ENCODE measurements at regions not wholly inside any gene's neighbourhood (a gene's known extent, or its start where the extent isn't known, plus 50 kb on each side); places are given as distances from the start of the nearest gene placed in this dataset.

DNA sequence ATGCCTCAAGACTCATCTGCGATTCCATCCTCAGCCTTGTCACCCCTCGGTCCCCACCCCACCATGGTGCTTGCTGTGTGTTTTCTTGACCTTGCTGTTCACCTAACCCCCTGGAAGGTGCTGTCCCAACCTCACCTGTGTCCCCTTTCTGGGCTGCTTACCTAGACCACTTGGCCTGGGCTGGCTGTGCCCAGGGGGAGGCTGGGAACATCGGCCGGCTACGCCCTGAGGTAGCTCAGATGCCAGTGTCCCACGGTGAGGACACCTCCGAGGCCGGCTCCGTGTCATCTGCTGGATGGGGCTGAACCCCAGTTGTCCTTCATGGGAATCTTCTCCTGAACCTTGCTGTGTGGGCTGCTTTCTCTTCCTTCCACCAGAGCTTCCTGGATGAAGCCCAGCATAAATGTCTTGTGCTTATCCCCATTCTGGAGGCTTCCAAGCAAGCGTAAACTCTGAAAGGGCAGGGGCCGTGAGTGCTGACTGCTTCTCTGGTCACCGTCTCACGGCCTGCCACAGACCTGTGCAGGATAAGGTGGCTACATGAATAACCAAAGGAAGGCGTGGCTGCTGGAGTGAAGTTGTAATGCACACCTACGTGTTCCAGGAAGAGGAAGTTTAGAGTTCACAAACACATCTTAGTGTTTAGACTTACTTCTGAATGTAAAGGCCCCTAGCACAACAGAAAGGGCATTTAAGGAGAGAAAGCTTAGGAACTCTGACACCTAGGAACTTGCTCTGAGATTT lies 724.3 kb downstream of the TBC1D22A start:
- DNase-seq = no peak

DNA sequence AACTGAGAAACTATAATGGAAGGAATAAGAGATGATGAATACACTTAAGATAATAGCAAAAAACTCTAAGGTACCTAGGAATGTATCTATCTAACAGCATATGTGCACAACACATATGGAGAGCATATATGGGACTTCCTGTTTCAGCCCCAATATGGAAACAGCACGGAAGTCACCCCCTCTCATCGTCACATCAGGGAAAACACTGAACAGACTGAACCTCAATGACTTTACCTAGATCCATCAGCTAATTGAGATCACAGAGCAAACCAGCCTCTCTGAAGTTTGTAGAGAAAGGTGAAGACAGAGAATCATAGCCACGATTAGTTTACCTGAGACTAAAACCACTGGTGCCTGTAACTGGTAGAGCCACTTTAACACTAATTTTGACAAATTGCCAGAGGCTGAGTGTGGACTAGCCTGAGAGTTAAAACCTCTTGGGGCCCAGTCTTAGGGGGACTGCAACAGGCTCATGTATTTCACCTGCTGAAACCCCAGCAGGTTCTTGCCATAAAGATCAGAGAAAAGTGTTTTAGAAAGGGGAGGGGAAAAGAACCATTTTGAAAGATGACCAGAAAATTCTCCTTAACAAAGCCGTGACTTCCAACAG lies 722.6 kb downstream of the TBC1D22A start:
- DNase-seq = no peak

DNA sequence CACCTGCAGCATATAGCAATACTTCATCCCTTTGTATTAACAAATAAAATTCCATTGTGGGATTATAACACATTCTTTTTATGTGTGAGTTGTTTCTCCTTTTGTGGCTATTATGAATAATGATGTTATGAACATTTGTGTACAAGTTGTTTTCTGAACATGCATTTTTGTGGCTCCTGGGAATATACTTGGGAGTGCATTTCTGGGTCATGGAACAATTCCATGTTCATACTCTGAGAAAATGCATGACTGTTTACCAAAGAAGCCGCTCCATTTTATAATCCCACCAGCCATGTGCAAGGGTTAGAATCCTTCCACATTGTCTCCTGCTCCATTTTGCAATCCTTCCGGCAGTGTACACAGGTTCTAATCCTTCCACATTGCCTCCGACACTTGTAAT lies 713.8 kb downstream of the TBC1D22A start:
- no peak for DNase-seq

DNA sequence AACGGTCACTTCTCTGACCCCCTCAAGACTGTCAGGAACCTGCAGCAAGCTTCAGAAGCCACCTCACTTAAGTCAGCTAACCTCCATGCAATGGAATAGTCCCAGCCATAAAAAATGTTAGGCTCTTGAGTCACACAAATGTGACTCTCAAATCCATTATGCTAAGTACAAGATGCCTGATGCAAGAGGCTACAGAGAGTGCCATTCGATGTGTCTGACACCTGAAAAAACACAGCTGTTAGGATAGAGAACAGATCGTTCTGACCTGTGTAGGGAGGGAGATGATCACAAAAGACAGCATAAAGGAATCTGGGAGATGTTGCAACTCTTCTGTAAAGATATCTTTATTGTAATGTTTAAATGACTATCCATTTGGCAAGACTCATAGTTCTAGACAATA lies 712.4 kb downstream of the TBC1D22A start:
- DNase-seq = no peak

DNA sequence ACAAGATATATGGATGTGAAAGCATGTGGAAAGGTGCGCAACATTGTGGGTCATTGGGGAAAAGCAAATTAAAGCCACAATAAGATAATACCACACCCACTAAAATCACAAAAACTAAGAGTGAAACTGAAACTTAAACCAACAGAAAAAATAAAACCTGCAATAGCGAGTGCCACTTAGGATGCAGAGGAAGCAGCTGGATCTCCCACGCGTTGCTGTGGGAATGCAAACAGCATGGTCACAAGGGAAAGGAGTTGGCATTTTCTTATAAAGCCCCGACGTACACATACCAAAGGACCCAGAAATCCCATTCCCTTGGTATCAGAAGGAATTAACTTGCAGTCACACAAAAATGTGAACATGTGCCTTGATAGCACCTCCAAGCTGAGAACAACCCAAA lies 712.0 kb downstream of the TBC1D22A start:
- DNase-seq = no peak

DNA sequence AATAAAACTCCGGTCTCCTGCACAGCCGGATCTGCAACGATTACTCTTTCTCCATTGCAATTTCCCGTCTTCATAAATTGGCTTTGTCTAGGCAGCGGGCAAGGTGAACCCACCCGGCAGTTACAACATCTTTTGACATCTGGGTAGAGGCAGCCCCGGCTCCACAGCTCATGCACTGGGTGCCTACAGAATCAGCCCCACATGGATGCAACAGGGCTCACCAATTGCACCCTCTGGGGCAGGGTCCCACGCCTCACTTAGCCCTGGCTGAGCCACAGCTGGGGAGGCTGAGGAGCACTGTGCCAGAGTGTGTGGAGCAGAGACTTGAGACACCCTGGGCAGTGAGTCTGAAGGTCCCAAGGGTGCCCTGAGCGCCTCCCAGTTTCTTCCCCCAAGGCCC lies 710.2 kb downstream of the TBC1D22A start:
- no peak for DNase-seq

DNA sequence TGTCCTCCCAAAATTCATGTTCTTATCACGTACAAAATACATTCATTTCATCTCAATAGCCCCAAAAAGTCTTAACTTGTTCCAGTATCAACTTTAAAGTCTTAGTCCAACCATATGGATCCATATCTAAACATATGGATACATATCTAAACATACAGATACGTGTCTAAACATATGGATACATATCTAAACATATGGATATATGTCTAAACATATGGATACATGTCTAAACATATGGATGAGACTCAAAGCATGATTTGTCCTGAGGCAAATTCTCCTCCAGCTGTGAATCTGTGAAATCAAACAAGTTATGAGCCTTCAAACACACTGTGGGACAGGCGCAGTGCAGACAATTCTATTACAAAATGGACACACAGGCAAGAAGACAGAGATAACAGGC lies 709.0 kb downstream of the TBC1D22A start:
- DNase-seq = no peak

DNA sequence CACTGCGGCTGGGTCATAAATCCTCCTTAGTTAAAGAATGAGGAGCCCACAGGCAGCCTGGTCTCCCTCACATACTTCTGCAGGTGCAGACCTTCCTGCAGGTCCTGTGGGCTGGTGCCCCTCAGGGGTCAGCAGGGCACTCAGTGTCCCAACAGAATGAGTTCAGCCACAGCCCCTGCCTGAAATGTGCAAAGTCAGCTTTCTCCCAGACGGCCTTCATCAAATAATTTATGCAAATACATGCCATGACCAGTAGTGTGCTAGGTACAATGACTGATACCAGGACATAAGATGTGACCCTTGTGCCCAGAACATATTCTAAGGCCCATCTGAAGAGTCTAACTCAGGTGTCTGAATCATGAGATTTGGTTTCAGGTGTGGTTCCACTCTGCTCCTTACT lies 703.4 kb downstream of the TBC1D22A start:
- DNase-seq = no peak

DNA sequence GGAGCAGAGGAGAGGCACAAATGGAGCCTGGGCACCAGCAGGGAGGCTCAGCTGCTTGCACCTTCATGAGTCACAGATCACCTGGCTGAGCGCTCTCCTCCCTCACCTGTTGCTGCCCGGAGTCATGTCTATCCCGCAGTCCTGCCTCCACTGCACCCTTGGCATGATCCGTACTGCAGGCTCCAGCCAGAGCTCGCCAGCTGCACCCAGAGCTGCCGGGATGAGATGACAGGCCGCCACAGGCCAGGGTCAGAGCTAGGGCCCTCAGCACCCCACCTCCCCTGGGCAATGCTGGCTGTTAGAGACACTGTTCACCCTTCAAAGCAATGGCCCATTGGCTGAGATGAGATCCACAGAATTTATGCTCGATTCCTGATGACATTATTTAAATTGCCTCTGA lies 702.8 kb downstream of the TBC1D22A start:
- DNase-seq = no peak

DNA sequence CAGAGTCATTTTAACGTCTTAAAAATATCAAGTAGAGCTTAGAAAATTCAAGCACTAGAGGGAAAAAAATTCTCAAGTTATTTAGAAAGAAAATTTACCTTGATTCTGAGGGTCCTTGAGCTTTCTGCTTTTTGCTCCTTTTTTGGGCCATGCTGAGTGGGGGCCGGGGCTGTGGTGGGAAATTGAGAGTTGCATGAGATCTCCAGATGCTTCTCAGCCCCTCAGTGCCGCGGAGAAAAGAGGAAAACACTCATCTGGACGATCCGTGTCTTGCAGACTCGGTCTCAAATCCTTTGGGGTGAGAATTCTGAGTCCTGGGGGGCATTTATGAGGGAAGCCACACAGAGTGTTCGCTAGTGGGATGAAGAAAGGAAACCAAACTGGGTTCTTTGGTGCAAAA lies 700.8 kb downstream of the TBC1D22A start:
- DNase-seq = no peak

DNA sequence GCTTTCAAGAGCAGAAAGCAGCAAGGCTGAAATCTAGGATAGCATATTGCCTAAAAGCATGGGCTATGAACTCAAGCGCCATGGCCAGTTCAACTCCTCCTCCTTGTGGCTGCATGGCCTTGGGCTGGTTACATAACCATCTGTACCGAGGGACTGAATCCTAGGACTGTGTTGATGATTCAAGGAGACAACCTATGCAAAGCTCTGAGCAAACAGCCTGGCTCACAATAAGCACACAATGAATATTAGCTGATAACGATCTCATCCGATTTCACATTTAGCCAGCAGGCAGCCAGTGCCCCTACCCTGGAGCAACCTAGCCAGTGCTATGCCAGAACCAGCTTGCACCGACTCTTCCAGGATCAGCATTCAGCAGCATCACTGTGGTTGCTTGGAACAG lies 698.4 kb downstream of the TBC1D22A start:
- DNase-seq = no peak

DNA sequence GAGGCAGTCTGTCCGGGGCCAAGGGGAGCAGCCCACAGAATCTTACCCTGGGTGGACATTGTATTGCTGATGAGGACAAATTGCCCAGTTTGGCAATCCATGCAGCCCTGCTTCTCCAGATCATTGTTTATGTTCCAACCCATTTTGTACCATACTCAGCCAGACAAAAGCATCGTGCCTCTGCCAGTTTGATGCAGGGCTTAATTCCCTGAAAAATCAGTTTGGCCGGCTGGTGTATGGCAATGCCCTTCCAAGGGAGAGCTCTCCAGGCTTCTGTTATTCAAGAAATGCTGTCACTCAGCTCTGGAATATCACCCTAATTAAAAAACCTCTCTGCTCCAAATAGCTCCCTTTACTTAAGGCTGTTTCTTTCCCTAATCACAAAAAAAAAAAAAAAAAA lies 697.7 kb downstream of the TBC1D22A start:
- no peak for DNase-seq

DNA sequence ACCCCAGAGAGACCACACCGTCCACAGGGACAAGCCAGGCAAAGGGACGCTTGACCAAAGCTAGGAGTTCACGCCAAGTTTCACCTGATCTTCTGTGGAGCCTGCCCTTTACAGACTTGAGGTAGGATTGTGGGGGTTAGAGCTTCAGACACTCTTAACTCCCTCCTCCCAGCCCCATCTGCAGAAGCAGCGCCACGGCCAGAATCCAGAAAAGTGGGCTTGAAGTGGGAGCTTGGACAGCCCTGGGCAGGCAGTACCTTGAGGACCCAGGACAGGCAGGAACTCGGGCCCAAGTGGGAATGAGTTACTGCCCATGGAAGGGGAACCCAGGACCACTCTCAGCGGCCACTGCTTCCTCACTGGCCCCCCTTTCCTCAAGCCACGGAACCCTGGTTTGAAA lies 695.9 kb downstream of the TBC1D22A start:
- no peak for DNase-seq

DNA sequence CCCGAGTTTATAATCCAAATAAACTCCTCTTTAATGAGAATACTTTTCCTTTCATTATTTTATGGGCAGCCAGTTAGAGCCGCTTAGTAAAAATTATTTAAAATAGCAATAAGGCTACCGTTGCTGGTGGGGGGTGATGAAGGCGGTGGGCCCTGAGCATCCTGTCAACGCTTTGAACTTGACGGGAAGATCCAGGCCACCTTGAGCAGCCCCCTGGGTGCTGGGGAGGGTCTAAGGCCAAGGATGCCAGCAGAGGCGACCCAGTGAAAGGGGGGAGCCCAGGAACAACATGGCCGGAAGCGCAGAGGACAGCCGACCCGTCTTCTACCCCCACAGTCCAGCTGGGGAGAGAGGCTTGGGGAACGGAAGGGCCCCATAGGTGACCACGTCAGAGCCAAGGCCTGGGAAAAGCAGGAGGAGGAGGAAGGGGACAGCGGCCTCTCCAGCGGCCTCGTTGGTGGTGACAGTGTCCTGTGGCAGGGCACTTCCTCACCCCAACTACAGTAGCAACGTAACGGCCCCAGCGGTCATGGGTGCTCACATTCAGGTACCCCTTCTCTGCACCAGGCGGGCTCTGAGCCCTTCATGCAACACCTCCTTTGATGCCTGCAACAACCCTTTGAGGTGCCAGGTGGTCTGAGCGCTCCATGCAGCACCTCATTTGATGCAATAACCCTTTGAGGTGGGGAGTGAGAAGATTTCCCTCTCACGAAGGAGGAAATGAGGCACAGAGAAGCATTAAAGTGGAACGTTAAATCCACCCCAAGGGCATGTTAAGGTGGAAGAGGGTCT lies 695.3 kb downstream of the TBC1D22A start:
- DNase-seq = no peak

DNA sequence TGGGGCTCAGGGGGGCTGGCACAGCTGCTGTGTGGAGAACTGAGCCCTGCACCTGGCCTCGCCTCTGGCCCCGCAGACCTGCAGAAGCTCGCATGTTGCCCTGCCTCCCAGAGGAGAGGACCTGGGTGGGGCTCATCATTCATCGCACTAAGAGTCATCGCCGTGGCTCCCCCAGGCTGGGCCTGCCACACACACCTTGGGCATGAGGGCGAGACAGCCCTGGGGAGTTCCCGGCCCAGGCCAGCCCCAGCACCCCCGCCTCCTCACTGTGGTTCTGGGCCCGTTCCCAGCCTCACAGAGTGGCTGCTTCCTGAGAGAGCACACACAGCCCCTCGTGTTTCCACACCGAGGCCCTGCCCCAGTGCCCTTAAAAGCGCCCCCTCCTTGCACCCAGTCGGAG lies 694.6 kb downstream of the TBC1D22A start:
- no peak for DNase-seq

DNA sequence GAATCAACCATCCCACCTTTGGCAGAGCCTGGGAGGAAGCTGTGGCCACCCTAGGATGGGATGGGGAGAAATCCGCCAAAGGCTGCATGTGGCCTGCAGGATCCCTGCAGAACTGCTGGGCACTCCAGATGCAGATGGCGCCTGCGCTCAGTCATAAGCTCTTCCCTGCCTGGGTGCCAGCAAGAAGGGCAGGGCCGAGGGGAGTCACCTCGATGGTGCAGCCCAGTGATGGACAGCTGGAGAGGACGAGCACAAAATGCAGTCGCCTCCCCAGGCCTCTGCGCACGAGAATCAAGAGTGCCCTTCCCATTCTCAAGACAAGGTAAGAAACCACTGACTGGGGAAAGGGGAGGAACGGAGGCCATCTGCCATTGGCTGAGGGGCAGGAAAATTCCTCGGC lies 693.6 kb downstream of the TBC1D22A start:
- DNase-seq = no peak

DNA sequence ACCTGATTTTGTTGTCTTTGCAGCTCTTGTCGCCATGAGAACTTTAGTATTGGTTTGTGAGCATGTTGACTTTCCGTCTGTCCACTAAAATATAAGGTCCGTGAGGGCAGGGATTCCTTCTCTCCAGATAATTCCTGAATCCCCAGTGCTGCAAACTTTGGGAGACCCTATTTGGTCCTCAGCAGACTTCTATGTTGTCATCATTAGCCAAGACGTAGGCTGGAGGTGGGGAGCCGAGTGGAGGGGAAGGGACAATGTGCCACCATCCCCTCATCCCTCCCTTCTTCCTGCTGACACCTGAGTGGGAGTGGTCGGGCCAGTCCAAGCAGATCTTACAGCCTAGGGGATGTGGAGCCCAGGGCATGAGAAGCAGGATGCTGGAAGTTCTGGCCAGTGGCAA lies 690.6 kb downstream of the TBC1D22A start:
- no peak for DNase-seq

DNA sequence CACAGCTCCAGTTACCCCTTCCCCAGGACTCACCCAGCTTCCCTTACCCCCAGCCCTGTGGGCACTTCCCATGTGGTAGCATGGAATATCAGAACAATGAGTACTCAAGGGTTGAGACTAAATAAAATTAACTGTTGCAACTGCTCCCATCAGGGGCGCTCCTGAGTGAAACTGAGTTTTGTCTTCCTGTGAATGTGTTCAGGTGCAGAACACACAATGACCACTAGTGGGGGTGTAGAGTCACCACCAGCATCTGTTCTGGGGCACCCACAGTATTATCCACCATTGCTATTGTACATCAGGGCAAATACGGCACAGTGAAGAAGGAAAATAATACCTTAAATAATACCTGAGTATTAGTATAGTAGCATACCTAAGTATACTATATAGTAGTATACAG lies 689.7 kb downstream of the TBC1D22A start:
- no peak for DNase-seq

DNA sequence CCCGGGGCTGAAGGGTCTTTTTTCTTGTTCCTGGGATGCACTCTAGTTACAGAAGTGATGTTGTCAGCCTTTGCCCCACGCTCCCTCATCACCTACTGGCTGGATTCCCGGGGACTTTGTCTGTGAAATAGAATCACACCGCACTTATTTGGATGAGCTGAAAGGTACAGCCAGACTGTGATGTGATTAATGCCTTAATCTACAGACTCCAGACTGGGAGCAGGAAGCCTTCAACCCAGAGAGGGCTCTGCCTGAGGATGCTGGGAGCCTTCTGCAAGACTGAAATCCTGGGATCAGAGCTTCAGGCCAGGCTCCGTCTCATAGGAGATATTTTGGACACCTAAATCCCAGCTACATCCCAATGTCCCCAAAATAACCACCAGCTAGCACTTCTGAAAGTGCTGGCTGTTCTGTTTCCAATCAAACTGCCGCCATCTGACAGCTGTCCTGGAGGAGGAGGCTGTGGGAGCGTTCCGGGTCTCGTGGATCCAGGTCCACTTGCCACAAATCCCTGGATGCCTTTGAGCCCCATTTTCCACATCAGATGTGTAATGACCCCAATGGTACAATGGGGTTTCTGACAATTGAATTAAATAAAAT lies 688.5 kb downstream of the TBC1D22A start:
- no peak for DNase-seq

DNA sequence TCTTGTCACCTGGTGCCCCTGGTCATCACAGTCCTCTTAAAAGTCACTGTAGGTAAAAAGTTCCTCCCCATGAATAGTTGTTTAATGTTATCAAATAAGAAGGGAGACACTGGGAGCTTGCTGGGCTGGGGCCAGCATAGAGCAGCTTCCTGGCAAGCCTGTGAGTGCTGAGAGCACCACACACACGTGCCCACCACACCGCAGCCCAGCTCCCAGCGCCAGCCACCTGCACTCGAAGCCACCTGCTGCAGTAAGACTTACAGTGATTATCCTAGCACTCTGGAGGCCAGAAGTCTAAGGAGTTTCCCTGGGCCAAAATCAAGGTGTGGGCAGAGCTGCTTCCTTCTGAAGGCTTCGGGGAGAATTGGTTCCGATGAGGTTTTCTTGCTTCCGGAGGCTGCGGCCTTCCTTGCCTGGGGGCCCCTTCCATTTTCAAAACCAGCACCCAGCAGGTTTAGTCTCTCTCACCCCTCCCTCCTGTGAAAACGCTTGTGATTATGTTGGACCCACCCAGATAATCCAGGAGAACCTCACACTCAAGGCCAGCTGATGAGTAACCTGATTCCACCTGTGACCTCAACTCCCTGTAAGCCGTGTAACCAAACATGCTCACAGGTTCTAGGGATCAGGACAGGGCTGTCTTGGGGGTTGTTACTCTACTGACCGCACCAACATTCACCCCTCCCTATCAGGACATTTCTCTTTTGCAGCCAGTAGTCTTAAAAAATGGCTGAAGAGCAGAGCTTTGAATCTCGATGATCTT lies 687.2 kb downstream of the TBC1D22A start:
- DNase-seq = no peak

DNA sequence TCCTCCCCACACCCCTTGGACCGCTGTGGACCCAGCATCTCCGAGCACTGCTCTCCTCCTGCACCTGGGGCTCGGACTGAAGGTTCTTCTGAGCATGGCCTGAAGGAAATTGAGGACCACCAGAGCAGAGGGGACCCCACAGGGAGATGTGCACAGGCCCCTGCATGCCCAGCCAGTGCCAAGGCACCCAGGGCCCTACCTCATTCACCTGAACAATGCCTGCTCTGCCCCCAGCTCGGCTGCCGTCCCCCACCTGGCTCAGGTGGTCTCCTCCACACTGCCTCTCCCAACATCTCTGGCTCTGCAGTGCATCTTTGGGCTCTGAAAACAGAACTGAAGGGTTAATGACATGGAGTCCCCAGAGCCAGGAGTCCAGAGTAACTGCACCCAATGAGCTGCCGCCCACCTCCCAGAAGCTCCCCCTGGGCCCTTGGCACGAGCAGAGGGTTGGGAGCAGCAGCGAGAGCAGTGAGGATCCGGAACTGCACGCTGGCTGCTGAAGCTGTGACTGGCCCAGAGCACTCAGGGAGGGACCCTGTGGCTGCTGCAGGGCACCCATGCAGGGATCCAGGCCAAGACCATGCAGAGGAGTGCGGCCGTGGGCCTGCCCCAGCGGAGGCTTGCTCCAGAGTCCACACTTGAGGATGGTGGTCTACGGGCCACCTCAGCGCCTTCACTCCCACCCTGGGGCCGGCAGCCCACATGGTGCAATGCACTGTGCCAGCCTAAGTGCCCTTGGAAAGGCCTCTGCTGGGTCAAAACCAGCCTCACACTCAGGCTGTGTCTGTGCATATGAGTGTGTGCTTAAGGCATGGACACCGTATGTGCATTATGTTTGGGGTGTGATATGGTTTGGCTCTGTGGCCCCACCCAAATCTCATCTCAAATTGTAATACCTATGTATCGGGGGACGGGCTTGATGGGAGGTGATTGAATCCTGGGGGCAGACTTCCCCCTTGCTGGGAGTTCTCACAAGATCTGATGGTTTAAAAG lies 686.1 kb downstream of the TBC1D22A start:
- no peak for DNase-seq

Data from NCI-H2171 (cell line).